Stimulated activated CD4-positive, alpha-beta T cell treated with anti-CD3 and anti-CD28 coated beads, Interleukin-1b, Interleukin-23, amount 100 ng/mL, for 48 hours (primary cell): ENCODE measurements at regions not wholly inside any gene's neighbourhood (a gene's known extent, or its start where the extent isn't known, plus 50 kb on each side); places are given as distances from the start of the nearest gene placed in this dataset.
"Not testable (repeated sequence)": the region's sequence is repeated elsewhere in the genome, so short reads cannot be mapped to it uniquely, and the experiment has no call there.

Experiments
- DNase-seq: peaks from one replicate; pipeline ENCODE4 v3.0.0-alpha.2; 2020

GRCh38 chr13:23947893-23948292 is 50.6 kb upstream of the C1QTNF9B start:
- no peak for DNase-seq

GRCh38 chr13:23949200-23949599 is 51.9 kb upstream of the C1QTNF9B start:
- no peak for DNase-seq

GRCh38 chr13:23949736-23950135 is 52.4 kb upstream of the C1QTNF9B start:
- no peak for DNase-seq

DNA sequence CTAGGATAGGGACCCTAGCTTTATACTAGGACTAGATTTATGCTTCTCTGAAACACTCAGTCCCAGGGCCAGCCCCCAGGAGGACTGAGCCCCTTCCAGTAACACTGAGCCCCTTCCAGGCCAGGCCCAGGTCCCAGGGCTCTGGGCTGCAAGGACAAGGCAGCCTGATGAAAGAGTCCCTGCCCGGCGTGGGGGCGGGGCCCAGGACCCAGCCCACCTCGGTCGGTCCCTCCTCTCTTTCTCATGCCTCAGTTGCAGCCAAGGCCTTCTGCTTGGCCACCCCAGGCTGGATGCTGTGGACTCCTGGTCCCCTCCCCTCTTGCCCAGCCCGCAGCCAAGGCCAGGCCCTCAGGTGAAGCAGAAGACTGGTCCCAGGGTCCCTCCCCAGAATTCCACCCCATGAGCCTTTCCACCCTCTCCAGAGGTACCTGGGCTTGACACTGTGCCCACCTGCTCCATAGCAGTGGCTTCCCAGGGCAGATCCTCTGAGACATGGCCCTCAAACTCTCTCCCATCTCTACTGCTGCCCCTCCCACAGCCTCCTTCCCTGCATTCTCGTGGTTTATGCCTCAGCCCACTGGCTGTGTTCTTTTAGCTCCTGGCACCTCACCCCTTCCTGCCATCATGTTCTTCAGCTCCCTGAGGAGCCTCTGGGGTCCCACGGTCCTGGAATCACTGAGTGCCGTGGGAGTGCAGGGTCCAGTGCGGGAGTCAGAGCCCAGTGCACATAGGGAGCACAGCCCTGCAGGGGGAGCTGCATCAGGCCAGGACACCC is 53.6 kb upstream of the C1QTNF9B start:
- no peak for DNase-seq

DNA sequence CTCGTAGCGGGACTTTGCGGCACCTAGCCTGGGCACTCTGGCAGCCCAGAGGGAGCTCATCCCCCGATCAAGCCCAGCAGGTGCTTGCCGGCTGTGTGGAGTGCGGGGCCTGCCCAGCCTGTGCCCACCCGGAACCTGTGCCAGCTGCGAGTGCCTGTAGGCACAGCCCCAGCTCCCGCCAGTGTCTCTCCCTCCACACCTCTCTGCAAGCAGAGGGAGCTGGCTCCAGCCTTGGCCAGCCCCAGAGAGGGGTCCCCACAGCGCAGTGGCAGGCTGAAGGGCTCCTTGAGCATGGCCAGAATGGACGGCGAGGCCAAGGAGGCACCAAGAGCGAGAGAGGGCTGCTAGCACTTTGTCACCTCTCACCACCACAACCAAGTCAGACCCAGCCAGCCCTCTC is 55.5 kb upstream of the C1QTNF9B start:
- DNase-seq = no peak

- no peak for DNase-seq
Observed at GRCh38 chr13:23953860-23954512, 56.7 kb upstream of the C1QTNF9B start.

DNA sequence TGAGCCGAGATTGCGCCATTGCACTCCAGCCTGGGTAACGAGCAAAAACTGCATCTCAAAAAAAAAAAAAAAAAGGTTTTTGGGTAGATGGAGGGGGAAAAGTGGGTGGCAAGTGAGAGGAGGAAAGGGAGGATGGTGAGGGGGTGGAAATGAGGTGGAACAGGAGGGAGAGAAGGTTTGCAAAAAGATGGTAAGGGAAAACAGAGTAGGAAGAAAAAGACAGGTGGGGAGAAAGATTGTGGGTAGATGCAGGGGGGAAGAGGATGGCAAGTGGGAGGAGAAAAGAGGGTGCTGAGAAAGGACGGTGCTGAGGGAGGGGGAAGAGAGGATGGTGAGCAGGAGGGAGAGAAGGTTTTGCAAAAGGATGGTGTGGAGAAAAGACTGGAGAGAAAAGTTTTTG is 57.8 kb upstream of the C1QTNF9B start:
- no peak for DNase-seq

DNA sequence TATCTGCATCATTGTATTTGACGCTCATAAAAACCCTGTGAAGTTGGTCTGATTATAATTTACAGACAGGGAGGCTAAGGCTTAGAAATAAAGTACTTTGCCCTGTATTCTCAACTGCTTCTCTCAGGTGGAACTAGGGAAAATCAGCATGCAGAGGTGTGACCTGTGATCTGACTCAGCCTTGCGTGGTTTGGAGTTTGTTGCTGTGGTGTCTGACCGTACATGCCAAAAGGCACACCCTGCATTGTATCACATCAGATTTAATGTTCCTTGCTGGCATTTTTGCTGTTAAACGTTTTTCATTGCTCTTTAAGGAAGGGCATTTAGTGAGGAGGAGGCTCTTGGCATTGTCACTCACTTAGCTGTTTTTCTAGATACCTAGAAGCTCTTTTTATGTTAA is 58.8 kb upstream of the C1QTNF9B start:
- peak; percentile 22 for DNase-seq

GRCh38 chr13:23957981-23958380 is 60.7 kb upstream of the C1QTNF9B start:
- no peak for DNase-seq

- no peak for DNase-seq
Observed at GRCh38 chr13:23959231-23959862, 62.0 kb upstream of the C1QTNF9B start.

GRCh38 chr13:23960566-23961156 is 63.4 kb upstream of the C1QTNF9B start:
- DNase-seq = no peak

GRCh38 chr13:23963184-23963931 is 66.1 kb upstream of the C1QTNF9B start:
- DNase-seq = no peak

- no peak for DNase-seq
Observed at GRCh38 chr13:23963947-23964346, 66.6 kb upstream of the C1QTNF9B start.

GRCh38 chr13:23965346-23965745 is 68.0 kb upstream of the C1QTNF9B start:
- DNase-seq = no peak

DNA sequence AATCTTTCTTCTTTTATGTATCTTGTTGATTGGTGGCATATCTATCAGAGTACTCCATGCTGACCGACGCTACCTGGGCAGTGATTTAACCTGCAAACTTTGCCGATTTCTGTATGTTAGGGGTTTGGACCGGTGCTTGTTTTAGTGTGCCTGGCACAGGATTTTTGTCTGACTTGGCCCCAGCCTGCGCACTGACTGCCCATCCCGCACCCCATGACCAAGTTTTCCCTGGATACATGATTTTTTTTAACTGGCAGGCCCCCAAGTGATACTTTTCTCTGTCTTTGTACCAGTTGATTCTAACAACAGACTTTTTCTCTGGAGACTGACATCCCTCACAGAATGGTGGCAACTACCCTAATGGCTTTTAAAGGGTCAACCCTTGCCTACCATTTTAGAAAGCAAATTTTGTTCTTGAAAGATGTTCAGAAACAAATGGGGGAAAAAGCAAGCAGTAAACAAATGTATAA is 69.0 kb upstream of the C1QTNF9B start:
- no peak for DNase-seq

DNA sequence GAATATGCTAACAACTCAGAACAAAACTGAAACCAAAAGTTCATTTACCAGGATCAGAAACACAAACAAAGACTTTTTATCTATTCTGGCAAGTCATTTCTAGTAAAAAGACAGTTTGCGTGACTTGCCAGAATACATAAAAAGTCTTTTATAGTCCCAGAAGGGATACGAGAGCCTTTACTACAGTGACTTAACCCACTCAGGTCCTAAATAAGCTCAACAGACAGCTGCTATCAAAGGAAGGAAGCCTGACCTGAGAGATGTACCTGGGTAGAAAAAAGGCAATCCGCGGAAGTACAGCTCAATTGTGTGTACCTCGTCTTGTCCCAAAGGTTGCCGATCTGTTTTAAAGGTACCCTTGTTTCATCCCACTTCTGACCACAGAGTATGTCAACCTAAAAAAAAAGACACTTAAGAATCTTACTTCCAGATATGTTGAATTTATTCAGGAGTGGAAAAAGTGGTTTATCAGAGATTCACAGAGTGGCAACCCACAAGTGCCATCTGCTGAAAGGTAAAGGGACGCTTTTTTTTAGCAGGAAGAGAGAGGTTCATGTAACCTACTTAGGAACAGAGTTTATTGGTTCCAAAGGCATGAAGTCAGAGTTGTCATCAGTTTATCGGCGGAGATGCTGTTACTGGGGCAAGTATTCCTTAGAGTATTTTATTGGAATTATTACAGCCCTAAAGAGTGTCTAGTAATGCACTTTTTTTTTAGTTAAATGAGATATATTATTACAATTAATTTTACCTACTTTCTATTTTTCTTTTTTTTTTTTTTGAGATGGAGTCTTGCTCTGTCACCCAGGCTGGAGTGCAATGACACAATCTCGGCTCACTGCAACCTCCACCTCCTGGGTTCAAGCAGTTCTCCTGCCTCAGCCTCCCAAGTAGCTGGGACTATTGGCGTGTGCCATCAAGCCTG is 69.7 kb upstream of the C1QTNF9B start:
- no peak for DNase-seq

DNA sequence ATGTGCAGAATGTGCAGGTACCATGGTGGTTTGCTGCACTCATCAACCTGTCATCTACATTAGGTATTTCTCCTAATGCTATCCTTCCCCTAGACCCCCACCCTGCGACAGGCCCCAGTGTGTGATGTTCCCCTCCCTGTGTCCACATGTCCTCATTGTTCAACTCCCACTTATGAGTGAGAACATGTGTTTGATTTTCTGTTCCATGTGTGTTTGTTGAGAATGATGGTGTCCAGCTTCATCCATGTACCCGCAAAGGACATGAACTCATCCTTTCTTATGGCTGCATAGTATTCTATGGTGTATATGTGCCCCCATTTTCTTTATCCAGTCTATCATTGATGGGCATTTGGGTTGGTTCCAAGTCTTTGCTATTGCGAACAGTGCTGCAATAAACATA is 70.5 kb upstream of the C1QTNF9B start:
- DNase-seq = not testable (repeated sequence)

DNA sequence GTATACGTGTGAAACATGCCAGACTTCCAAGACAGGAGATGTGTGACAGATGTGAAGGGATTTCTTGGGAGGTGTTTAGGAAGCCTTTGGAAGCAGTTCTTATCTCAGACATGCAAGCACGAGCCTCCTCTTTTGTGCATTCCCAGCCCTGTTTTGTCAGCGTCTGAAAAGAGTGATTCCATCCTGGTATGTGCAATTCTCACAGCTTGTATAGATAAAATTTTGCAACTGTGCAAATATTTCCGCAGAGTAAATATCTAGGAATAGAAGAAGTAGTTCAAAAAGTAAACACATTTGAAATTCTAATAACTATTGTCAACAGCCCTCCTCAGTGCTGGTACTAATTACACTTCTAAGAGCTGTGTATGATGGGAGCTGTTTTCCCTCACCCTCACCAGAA is 72.3 kb upstream of the C1QTNF9B start:
- no peak for DNase-seq

- peak; percentile 4 for DNase-seq
Observed at GRCh38 chr13:23979361-23980159, 82.3 kb upstream of the C1QTNF9B start.

DNA sequence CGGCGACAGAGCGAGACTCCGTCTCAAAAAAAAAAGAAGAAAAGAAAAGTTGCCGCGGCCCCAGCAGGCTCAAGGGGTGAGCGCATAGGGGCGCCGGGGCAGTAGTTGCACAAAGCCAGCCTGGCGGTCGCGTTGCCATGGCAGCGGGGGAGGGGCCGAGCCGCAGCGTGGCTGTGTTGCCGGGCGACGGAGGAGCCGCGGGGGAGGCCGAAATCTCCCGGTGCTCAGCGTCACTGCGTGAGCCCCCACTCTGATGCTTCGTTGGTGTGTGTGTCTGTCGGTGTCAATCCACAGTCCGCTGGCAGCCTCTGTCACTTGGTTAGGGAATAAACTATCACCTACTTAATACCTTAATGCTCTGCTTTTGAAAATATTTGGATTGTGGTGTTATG is 82.9 kb upstream of the C1QTNF9B start:
- DNase-seq = peak; percentile 78

DNA sequence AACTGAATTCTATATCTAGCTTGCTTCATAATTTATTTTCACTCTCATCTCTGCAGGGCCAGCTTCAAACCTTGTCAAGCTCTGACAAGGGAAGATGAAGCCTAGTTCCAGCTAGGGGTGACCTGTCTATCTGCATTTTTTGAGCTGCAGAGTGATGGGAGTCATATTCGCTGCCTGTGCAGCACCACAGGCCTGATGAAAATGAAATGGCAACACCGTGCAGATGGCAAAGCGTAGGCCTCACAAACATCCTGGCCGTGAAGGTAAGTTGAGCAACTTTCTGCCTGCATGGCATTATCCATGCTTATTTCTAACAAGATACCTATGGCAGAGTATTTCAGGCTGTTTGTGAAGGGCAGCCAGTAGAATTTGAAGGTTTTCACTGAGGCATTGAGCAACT is 86.4 kb upstream of the C1QTNF9B start:
- DNase-seq = no peak
